T47D (cell line): ENCODE measurements at regions not wholly inside any gene's neighbourhood (a gene's known extent, or its start where the extent isn't known, plus 50 kb on each side); places are given as distances from the start of the nearest gene placed in this dataset.

Experiments
- DNase-seq, 2 experiments: peaks; one replicate each; pipeline versions ENCODE4 v3.0.0 to v3.0.0-alpha.2; 2011 to 2012; ENCODE audit warnings: low read depth in 1 of 2, low spot score in 1 of 2
- JUND ChIP-seq: IDR thresholded peaks from 2 replicates; pipeline ENCODE4 v1.6.1; 2012; ENCODE audit warnings: low read depth
- in situ Hi-C: cut with HindIII; loops from 2 replicates; pipeline ENCODE4 v1.10.0; 2016; ENCODE audit warnings: low sequenced_read_pairs, low pct_unique_long_range_greater_than_20kb

DNA sequence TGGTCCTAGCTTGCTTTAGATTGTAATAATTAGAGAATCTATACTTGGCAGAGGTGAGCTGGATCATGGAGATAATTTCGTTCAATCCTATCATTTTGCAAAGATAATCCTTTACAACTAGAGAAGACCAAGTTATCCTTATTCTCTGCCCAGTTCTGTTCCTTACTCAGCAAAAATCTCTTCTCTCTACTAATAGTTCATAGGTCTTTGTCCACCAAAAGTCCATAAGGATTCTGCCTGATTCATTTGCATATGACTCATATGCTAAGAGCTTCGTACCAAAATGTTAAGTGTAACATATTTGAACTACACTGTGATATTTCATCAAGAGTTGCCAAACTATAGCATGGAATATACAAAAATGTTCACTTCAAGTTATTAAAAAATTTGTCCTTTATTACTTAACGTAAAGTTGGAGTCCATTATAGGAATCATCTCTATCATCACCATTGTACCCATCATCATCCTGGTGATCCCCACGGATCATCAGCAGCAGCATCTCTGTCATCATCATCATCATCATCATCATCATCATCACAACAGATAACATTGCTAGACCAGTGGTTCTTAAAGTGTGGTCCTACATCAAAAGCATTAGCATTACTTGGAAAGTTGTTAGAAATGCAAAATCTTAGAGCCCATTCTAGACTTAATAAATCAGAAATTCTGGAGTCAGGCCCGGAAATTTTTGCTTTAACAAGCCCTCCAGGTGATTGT is 463.0 kb downstream of the DHX35 start:
- in situ Hi-C loops, result no loop called here
- no peak for DNase-seq
- no peak for TF ChIP-seq JUND

DNA sequence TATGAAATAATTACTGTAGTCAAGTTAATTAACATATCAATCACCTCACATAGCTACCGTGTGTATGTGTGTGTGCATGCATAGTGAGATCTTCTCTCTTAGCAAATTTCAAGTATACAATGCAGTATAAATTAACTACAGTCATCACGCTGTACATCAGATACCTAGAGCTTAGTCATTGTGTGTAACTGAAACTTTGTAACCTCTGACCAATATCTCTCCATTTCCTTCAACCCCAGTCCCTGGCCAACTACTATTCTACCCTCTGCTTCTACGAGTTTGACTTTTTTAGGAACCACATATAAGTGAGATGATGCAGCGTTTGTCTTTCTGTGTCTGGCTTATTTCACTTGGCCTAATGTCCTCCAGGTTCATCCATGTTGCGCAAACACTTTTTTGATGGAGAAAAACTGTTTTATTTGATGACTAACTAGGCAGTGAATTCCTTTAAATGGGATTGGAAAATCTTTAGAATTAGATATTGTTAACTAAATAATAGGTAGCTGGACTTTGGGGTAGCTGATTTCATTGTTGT is 459.5 kb downstream of the DHX35 start:
- in situ Hi-C loops, result no loop called here
- no peak for DNase-seq
- TF ChIP-seq JUND, result no peak

DNA sequence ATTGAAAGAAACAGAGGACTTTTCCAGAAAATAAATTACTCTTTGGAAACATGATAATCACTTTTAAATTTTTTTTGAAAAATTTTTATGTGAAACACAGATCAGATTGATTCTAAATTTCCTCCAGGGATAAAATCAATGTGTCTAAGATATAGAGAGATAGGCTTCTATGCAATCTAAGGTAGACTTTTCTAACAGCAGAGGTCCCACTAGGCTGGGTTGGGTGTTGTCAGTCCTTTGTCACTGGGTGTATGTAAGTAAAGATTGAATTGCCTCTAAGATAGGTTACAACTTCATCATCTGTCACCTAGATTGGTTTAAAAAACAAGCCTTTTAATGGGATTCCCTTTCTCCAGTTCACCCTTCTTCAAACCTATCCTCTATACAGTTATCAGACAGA is 449.9 kb downstream of the DHX35 start:
- no peak for TF ChIP-seq JUND
- DNase-seq, result no peak
- in situ Hi-C loops, result no loop called here

DNA sequence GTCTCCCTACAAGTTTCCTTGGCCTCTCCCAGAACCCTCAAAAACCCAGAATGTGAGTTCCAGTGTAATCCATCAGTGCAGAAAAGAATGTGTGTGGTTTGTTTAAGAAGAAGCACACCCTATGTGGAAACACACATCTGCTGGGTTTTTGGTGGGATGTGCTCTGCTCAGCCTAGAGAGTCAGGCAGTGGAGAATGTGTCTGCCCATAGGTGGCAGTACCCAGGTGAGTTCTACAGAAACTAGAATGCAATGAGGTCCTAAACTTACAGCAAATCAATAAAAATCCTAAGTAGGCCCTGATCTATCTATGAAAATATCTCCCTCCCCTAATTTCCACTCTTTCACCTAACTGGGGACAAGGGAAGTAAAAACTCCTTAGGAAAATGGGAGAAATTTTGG is 437.3 kb downstream of the DHX35 start:
- no peak for DNase-seq
- TF ChIP-seq JUND, result no peak
- in situ Hi-C loops, result no loop called here

DNA sequence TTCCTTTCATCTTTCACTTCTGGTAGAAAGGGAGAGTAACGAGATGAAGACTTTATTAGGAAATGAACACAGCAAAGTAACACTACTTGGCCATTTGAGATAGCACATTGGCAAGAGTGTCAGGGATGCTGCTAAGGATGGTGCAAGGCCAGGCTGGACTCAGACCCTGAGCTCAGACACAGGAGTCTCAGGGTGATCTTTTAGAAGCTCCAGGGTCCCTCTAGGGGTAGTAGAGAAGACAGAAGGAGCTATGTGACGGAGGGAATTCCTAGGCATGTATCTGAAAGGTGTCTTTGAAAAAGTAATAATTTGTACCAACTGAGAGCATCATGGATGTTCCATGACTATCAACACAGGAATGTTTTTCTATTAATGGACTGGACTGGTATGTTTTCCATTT is 436.5 kb downstream of the DHX35 start:
- TF ChIP-seq JUND, result no peak
- in situ Hi-C loops, result no loop called here
- no peak for DNase-seq

DNA sequence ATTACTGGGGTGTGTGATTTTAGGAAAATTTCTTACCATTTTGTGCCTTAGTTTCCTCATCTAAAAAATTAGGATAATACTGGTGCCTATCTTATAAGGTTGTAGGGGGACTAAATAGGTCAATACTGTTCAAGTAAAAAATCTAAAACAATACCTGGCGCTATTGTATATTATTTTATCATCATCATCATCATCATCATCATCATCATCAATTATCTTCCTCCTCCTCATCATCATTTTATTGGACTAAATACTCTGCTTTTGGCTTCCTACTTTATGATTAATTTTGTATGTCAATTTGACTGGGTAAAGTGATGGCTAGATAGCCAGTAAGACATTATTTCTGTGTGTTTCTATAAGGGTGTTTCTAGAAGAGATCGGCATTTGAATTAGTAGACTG is 435.5 kb downstream of the DHX35 start:
- in situ Hi-C loops, result no loop called here
- no peak for TF ChIP-seq JUND
- no peak for DNase-seq

DNA sequence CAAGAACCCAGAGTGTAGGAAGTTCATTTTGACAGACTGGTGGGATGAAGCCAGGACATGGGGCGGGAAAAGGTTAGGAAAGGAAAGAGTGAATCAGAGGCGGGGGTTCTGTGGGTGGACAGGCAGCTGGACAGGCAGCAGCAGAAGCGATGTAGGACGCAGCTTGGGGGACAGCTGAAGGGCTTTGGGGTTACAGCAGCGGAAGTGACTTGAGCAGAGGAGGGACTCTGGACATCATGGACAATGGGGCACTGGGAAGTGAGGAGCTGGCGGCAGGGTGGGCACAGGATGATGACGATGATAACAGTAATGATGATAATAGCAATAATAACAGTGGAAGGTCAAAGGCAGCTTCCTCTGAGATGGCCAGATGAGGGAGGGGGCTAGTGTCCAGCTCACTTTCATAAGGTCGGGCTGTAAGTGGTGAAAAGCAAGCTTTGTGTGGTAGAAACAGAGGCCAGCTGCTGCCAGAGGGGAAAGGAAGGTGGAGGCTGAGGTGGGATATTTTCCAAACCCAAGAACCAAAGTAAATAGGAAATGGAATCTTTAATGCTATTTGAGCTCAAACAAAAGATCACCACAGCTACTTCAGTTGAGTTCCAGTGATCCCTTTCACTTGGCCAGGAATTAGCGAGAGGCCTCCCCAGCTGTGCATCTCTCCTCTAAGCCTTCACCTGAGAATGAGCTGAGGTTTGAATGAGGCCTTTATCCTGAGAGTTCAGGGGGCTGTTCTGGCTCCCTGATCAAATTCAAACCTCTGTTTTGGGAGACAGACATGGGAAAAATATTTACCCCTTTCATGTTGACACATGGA is 433.5 kb downstream of the DHX35 start:
- no peak for TF ChIP-seq JUND
- in situ Hi-C loops, result no loop called here
- DNase-seq, result no peak

DNA sequence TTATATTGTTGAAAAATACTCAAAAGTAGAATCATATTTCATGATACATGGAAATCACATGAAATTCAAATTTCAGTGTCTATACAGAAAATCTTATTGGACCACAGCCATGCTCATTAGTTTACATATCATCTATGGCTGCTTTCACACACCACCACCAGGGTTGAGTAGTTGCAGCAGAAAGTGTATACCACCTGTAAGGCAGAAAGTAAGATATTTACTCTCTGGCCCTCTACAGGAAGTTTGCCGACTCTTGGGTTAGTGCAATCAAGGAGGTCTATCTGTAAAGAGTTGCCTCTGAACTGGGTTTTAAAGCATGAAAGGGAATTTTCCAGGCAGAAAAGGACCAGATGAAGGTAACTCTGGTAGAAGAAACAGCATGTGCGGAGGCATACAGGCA is 432.3 kb downstream of the DHX35 start:
- in situ Hi-C loops, result no loop called here
- DNase-seq, result no peak
- TF ChIP-seq JUND, result no peak

DNA sequence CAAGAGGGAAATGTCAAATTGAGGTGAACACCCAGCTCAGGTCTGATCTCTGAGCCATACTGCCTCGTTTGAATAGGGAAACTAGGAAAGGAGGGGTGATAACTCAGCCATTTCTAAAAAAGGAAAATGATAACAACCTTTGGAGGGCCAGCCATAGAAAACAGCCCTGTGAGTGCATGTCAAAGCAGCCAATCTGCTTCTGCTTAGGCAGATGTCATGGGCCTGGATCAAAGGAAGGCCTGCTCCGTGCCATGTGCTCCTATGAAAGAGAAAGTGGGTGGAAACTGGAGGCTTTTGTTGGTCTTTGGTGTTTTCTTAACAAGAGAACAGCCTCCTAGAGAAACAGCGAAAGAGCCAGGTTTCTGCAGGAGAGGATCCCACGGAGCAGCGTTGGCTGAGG is 428.0 kb downstream of the DHX35 start:
- in situ Hi-C loops, result no loop called here
- TF ChIP-seq JUND, result no peak

DNA sequence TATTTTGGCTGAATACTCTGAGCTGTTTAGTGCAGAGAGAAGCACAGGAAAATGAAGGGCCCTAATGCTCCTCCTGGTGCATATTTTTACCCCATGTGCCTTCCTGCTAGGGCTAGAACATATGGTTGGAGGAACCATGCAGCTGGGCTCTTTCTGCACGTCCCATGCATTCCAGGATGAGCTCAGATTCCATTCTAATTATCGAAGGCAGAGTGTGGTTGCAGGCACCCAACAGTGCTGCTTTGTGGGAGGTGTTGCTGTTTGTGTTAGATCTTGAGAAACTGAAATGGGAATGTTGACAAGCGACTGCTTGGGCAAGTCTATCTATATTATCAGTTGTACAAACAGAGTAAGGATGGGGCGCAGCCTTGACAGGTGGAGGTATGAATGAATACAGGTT is 419.5 kb downstream of the DHX35 start:
- in situ Hi-C loops, result no loop called here
- DNase-seq, result no peak
- no peak for TF ChIP-seq JUND

More for the DNA sequence above, 428.0 kb downstream of the DHX35 start:
- DNase-seq, result no peak

DNA sequence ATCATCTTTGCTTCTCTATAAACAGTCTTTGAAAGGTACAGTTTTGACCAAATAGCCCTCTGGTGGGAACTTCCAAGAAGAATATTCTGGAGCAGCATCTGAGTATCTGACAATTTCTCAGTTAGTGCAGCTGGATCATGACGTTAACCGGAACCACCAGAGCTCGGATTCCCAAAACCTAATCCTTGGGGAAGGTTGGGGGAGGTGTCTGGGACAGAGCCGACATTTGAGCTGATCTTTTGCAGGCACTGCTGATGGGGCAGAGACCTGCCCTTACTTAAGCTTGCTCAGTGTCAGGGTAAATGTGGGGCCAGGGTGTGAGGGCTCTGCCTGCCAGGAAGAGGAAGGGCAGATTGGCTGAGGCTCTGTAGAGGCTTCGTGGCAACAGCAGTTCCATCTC is 416.6 kb downstream of the DHX35 start:
- no peak for DNase-seq
- in situ Hi-C loops, result no loop called here
- no peak for TF ChIP-seq JUND

DNA sequence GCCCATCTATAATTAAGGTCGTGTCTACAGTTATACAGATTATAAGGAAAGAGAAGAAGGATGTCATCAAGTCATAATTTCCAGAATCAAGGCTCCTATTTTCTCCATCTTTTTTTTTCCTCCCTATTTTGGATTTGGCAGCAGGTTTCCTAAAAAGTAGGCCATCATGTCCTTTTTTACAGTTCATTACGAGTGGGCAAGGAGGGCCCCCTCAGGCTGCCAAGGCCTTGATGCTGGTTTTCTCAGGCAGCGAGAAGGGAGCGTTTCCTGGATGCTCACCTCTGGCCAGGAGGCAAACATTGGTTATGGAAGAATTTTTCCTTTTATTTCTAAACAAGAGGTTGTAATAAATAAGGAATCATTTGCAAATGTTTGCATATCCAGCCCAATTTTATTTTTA is 414.6 kb downstream of the DHX35 start:
- in situ Hi-C loops, result no loop called here
- DNase-seq, result no peak
- TF ChIP-seq JUND, result no peak

DNA sequence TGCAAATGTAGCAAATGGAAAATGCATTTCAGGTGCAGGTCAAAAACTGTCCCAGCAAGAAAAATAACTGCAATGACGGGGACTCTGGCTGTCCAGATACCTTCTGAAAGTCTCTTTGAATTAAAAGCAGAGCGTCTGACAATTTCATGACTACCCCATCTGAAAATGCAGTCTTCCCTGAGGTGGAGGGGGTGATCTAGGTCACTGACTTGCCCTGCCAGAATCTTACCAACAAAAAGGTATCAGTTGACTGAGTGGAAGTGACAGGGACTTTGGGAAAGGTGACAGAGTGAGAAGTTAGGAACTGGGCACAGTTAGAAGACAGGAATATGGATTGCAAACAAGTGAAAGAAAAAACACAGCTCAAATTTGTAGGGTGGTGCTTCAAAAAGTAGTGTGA is 402.2 kb downstream of the DHX35 start:
- in situ Hi-C loops, result no loop called here
- no peak for TF ChIP-seq JUND
- DNase-seq, result no peak
